PFSK-1 (cell line): ENCODE measurements at regions not wholly inside any gene's neighbourhood (a gene's known extent, or its start where the extent isn't known, plus 50 kb on each side); places are given as distances from the start of the nearest gene placed in this dataset.

ENCODE experiments used
- POLR2AphosphoS5 ChIP-seq: IDR thresholded peaks from 2 replicates; pipeline ENCODE4 v1.6.1; 2012; ENCODE audit warnings: low read depth, mild to moderate bottlenecking, control low read depth, low read length, moderate library complexity
- TAF1 ChIP-seq: IDR thresholded peaks from 2 replicates; pipeline ENCODE4 v1.6.1; 2012; ENCODE audit warnings: low read length, control low read depth, borderline replicate concordance; ENCODE audit not compliant: insufficient read depth
- TF ChIP-seq, protein P1 (sequence below), 2 experiments: IDR thresholded peaks; 2 replicates each; pipeline versions ENCODE4 v1.6.1 to v1.8.0; 2011 to 2012; ENCODE audit warnings: low read depth in 2 of 2, low read length in 2 of 2, control low read depth in 1 of 2, inconsistent platforms in 1 of 2, mild to moderate bottlenecking in 1 of 2, moderate library complexity in 1 of 2; ENCODE audit not compliant: insufficient read depth in 1 of 2

DNA sequence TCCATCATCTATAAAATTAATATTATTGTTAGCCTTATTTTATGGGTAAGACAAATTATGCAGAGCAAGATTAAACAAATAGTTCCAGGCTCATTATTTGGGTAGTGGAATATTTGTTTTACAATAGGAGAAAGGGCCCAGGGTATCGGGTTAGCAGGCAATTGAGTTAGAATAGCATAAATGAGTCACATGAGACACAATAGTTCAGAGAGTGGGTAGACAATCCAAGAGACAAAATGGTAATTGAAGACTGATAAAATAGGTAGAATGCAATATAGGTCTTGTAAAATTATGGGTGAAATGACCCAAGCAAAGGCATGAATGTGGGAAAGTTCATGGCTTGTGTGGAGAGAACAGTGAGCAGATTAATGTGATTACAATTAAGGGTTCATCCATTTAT, 790.9 kb upstream of the GCFC2 start:
- no peak for TF ChIP-seq POLR2AphosphoS5
- TF ChIP-seq, protein P1, sequence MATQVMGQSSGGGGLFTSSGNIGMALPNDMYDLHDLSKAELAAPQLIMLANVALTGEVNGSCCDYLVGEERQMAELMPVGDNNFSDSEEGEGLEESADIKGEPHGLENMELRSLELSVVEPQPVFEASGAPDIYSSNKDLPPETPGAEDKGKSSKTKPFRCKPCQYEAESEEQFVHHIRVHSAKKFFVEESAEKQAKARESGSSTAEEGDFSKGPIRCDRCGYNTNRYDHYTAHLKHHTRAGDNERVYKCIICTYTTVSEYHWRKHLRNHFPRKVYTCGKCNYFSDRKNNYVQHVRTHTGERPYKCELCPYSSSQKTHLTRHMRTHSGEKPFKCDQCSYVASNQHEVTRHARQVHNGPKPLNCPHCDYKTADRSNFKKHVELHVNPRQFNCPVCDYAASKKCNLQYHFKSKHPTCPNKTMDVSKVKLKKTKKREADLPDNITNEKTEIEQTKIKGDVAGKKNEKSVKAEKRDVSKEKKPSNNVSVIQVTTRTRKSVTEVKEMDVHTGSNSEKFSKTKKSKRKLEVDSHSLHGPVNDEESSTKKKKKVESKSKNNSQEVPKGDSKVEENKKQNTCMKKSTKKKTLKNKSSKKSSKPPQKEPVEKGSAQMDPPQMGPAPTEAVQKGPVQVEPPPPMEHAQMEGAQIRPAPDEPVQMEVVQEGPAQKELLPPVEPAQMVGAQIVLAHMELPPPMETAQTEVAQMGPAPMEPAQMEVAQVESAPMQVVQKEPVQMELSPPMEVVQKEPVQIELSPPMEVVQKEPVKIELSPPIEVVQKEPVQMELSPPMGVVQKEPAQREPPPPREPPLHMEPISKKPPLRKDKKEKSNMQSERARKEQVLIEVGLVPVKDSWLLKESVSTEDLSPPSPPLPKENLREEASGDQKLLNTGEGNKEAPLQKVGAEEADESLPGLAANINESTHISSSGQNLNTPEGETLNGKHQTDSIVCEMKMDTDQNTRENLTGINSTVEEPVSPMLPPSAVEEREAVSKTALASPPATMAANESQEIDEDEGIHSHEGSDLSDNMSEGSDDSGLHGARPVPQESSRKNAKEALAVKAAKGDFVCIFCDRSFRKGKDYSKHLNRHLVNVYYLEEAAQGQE (IDR thresholded peaks at IDR 0.05; ENCODE audit: insufficient read depth in 1 of 2, low read depth in 2 of 2, low read length in 2 of 2) = no peak
- TF ChIP-seq TAF1 = no peak
